Karpas-422 (cell line): ENCODE measurements at regions not wholly inside any gene's neighbourhood (a gene's known extent, or its start where the extent isn't known, plus 50 kb on each side); places are given as distances from the start of the nearest gene placed in this dataset.

Source experiments
- DNase-seq: peaks from one replicate; pipeline ENCODE4 v3.0.0-alpha.2; 2015
- H2AFZ ChIP-seq: fragments of 200-600 bp; sonication (generic); 2 replicates; pipeline ENCODE4 v1.6.1; 2014; ENCODE audit warnings: antibody characterized with exemption, low read length, mixed read lengths
- H3K27ac ChIP-seq: fragments of 200-600 bp; sonication (generic); 2 replicates; pipeline ENCODE4 v1.5.1; 2014; ENCODE audit warnings: mild to moderate bottlenecking, low read length, moderate library complexity
- H3K27me3 ChIP-seq: fragments of 200-600 bp; sonication (generic); 2 replicates; pipeline ENCODE4 v1.6.1; 2014; ENCODE audit warnings: low read length, mixed read lengths
- H3K36me3 ChIP-seq: fragments of 200-600 bp; sonication (generic); 2 replicates; pipeline ENCODE4 v1.6.1; 2014; ENCODE audit warnings: low read length, mixed read lengths; ENCODE audit not compliant: insufficient read depth
- H3K4me1 ChIP-seq: fragments of 200-600 bp; sonication (generic); 2 replicates; pipeline ENCODE4 v1.6.1; 2014; ENCODE audit warnings: mild to moderate bottlenecking, low read length, mixed read lengths
- H3K4me2 ChIP-seq: fragments of 200-600 bp; sonication (generic); 2 replicates; pipeline ENCODE4 v1.6.1; 2014; ENCODE audit warnings: low read length, low read depth, mild to moderate bottlenecking; ENCODE audit not compliant: poor library complexity, severe bottlenecking
- H3K4me3 ChIP-seq: fragments of 200-600 bp; sonication (generic); 2 replicates; pipeline ENCODE4 v1.5.1; 2014; ENCODE audit warnings: mild to moderate bottlenecking, antibody characterized with exemption, low read length, mixed read lengths
- H3K79me2 ChIP-seq: fragments of 200-600 bp; sonication (generic); 2 replicates; pipeline ENCODE4 v1.6.1; 2014; ENCODE audit warnings: mild to moderate bottlenecking, low read length, mixed read lengths
- H3K9ac ChIP-seq: fragments of 200-600 bp; sonication (generic); 2 replicates; pipeline ENCODE4 v1.6.0; 2014; ENCODE audit warnings: low read length
- H3K9me2 ChIP-seq: fragments of 200-600 bp; sonication (generic), shearing (Covaris generic); replicated peaks from 2 replicates; pipeline ENCODE4 v1.6.0; 2014; ENCODE audit warnings: mild to moderate bottlenecking, low read length, moderate library complexity; ENCODE audit not compliant: insufficient read depth
- H3K9me3 ChIP-seq: fragments of 300-700, 200-600 bp; sonication (generic); 2 replicates; pipeline ENCODE4 v1.6.1; 2014; ENCODE audit warnings: low read length, mixed read lengths
- H4K20me1 ChIP-seq: fragments of 200-600 bp; sonication (generic); 2 replicates; pipeline ENCODE4 v1.6.1; 2014; ENCODE audit warnings: mild to moderate bottlenecking, antibody characterized with exemption, low read length, low read depth; ENCODE audit not compliant: insufficient read depth

DNA sequence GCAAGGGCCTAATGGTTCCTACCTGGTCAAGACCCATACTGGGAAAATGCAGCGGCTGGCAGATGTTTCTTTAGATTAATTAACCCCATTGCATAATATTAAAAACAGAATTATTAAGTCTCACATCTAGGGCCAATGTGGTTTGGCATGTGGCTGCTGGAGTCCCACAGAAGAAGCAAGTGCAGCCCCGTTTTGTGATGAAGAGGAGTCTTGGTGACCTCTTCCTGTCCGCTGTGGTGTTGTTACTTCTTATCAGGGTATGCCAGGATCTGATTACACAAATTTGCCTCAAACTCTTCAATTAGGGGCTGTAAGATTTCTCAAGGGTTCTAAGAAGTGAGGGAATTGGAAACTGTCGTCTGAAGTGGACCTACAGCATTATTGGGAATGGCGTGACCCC, 240.3 kb downstream of the SEC23IP start:
- Histone ChIP-seq H2AFZ (no peak overlapping the region), H3K79me2 (no peaks in the 10 kb centered on the region), H3K9me2 (no peaks in the 10 kb centered on the region), H4K20me1 (no peaks in the 10 kb centered on the region), H3K27me3 (no peaks in the 10 kb centered on the region), H3K9me3 (no peaks in the 10 kb centered on the region), H3K27ac (no peak overlapping the region), H3K4me1 (peaks cover 23% of the 10 kb centered on the region), H3K9ac (no peak overlapping the region), H3K4me3 (no peak overlapping the region), H3K36me3 (no peaks in the 10 kb centered on the region), H3K4me2 (no peak overlapping the region)
- DNase-seq, result no peak

DNA sequence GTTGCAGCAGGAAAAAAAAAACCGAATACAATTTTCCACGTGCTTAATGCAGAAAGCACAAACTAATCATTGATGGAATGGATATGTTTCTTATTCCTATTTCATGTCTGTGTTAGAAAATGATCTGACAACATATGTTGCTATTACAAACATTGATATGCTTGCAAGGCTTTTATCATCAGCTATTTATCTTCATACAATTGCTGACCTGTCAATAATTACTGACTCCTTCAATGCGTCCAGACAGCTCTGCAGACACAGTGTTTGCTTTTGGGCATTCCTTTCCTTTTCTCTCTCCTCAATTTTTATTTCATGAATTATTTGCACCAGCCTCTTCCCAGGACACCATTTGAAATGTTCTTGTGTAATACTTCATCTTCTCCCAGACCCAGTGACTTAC, 246.2 kb downstream of the SEC23IP start:
- Histone ChIP-seq H4K20me1 (no peaks in the 10 kb centered on the region), H3K79me2 (no peaks in the 10 kb centered on the region), H3K9me3 (no peaks in the 10 kb centered on the region), H3K36me3 (no peaks in the 10 kb centered on the region), H3K4me3 (no peak overlapping the region), H3K27me3 (no peaks in the 10 kb centered on the region), H3K27ac (no peak overlapping the region), H3K9me2 (no peaks in the 10 kb centered on the region), H2AFZ (no peak overlapping the region), H3K9ac (no peak overlapping the region), H3K4me2 (no peak overlapping the region), H3K4me1 (peaks cover 23% of the 10 kb centered on the region)
- DNase-seq, result no peak

DNA sequence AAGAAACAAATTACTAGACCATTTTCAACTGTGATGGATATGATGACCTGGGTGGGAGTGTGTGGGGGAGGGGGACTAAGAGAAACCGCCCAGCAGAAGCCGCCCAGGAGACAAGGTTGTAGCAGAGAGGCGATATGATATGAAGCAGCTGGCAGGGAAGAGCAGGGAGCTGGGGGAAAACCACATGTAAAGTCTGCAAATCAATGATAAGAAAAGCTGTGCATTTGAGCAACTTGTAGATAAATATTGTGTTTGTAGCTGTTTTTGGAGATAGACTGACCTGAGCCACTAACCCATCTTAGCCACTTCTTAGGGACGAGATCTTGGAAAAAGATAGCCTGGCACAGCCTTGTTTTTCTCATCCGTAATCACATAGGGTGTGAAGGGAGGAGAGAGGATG, 252.6 kb downstream of the SEC23IP start:
- no peaks in the 10 kb centered on the region for H3K36me3 ChIP-seq
- H3K4me1 ChIP-seq, result peaks cover 9% of the 10 kb centered on the region
- H3K4me2 ChIP-seq, result no peak overlapping the region
- H3K27me3 ChIP-seq, result no peaks in the 10 kb centered on the region
- H3K4me3 ChIP-seq, result no peak overlapping the region
- H2AFZ ChIP-seq, result no peak overlapping the region
- no peaks in the 10 kb centered on the region for H3K9me2 ChIP-seq
- no peak overlapping the region for H3K9ac ChIP-seq
- H3K27ac ChIP-seq, result no peak overlapping the region
- DNase-seq, result no peak
- no peaks in the 10 kb centered on the region for H4K20me1 ChIP-seq
- H3K79me2 ChIP-seq, result no peaks in the 10 kb centered on the region
- H3K9me3 ChIP-seq, result no peaks in the 10 kb centered on the region

DNA sequence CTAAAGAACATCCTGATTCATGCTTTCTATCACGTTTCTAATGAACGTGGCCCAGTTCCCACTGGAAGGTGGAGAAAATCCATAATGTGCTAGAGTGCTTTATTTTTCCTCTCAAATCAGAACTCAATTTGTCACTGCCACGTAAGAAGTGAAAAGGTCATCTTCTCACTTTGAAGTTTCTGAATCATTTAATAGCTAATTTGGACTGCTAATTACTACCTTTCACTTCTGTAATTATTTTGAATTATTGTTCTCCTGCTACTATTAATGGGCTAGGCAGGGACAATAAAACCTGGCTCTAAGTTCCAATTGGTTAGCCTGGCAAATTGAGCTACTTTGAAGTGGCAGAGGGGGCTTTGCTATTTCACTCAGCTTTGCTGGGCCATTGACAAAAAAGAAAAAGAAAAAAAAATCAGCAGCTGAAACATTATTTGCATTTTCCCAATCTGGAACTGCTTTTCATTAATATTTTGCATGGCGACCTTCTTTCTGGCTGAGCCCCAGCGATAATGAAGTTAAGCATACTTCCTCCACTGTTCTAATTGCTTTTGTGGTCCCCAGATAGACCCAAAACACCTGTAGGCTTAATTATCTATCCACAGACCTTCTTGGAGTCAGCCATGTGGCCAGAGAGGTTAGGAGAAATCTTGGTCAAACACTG, 264.2 kb downstream of the SEC23IP start:
- peak overlapping the region; percentile 47 for H3K9ac ChIP-seq

DNA sequence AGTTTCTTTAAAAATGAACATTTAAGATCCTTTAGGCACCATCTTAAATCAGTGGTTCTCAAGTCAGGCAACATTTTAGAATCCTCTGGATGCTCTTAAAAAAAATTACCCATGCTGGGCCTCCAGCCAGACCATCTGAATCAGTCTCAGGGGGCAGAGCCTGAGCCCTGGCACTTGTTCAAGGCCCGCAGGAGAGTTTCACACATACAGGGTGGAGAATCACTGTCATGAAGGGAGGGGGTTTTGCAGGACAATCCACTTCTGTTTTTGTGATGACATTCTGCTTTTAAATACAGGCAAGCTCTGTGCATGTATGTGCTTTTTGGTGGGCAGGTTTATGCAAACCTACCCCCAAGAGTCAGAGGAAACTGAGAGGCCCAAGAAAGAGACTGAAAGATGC, 268.6 kb downstream of the SEC23IP start:
- no peaks in the 10 kb centered on the region for H3K9me2 ChIP-seq
- H3K4me2 ChIP-seq, result peak overlapping the region; percentile 82
- peaks cover 30% of the 10 kb centered on the region for H3K36me3 ChIP-seq
- peak overlapping the region; percentile 93 for H3K4me3 ChIP-seq
- peaks cover 5% of the 10 kb centered on the region for H3K9me3 ChIP-seq
- peak; percentile 96 for DNase-seq
- peaks cover 82% of the 10 kb centered on the region for H3K4me1 ChIP-seq
- H3K79me2 ChIP-seq, result peaks cover 40% of the 10 kb centered on the region
- H3K9ac ChIP-seq, result peak overlapping the region; percentile 79
- H2AFZ ChIP-seq, result no peak overlapping the region
- H3K27ac ChIP-seq, result peak overlapping the region; percentile 99
- H3K27me3 ChIP-seq, result no peaks in the 10 kb centered on the region
- H4K20me1 ChIP-seq, result peaks cover 14% of the 10 kb centered on the region; the same call in 1 of the 2 replicates

More for the DNA sequence above, 264.2 kb downstream of the SEC23IP start:
- H3K36me3 ChIP-seq, result no peaks in the 10 kb centered on the region
- H3K79me2 ChIP-seq, result no peaks in the 10 kb centered on the region
- H3K4me3 ChIP-seq, result peak overlapping the region; percentile 45
- peak overlapping the region; percentile 70 for H3K4me2 ChIP-seq
- peaks cover 5% of the 10 kb centered on the region for H3K9me3 ChIP-seq
- no peaks in the 10 kb centered on the region for H3K27me3 ChIP-seq
- peaks cover 61% of the 10 kb centered on the region for H3K4me1 ChIP-seq
- peak; percentile 94 for DNase-seq
- no peaks in the 10 kb centered on the region for H3K9me2 ChIP-seq
- H4K20me1 ChIP-seq, result no peaks in the 10 kb centered on the region
- peak overlapping the region; percentile 99 for H3K27ac ChIP-seq
- no peak overlapping the region for H2AFZ ChIP-seq

DNA sequence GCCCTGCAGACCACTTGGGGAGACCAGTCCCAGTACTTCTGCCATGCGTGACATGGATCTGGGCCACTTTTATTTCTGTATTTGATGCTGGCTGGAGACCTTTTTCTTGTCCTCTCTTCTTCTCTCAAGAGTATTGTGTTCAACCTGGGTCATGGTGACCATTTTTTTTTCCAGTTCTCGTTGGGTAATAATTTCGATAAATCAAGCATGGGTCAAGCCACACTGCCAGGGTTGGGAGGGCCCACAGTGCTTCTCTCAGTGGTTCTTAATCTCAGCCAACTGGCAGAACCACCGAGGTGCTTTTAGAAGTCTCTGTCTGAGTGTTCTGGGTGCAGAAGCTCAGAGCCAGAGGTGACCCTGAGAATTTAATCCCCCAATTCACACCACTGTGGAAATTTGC, 269.9 kb downstream of the SEC23IP start:
- Histone ChIP-seq H3K27ac (peak overlapping the region; percentile 99), H2AFZ (no peak overlapping the region), H3K9me3 (peaks cover 5% of the 10 kb centered on the region), H3K27me3 (no peaks in the 10 kb centered on the region), H3K79me2 (peaks cover 52% of the 10 kb centered on the region), H4K20me1 (peaks cover 16% of the 10 kb centered on the region; the same call in 1 of the 2 replicates), H3K4me2 (peak overlapping the region; percentile 82), H3K9me2 (no peaks in the 10 kb centered on the region), H3K4me1 (peaks cover 80% of the 10 kb centered on the region), H3K4me3 (peak overlapping the region; percentile 93), H3K9ac (peak overlapping the region; percentile 86), H3K36me3 (peaks cover 40% of the 10 kb centered on the region)
- peak; percentile 63 for DNase-seq

GRCh38 chr10:120172356-120172755, 279.8 kb downstream of the SEC23IP start:
- Histone ChIP-seq H3K4me1 (peaks cover 54% of the 10 kb centered on the region), H3K27ac (peak overlapping the region; percentile 27; the same call in 1 of the 2 replicates), H3K9me2 (no peaks in the 10 kb centered on the region), H3K4me2 (no peak overlapping the region), H3K27me3 (no peaks in the 10 kb centered on the region), H3K79me2 (peaks cover 97% of the 10 kb centered on the region), H3K9me3 (no peaks in the 10 kb centered on the region), H3K9ac (no peak overlapping the region), H4K20me1 (peaks cover 42% of the 10 kb centered on the region), H3K4me3 (no peak overlapping the region), H3K36me3 (peaks cover 87% of the 10 kb centered on the region), H2AFZ (no peak overlapping the region)
- no peak for DNase-seq

GRCh38 chr10:120174491-120174890, 282.0 kb downstream of the SEC23IP start:
- Histone ChIP-seq H3K9me3 (no peaks in the 10 kb centered on the region), H3K79me2 (peaks cover 97% of the 10 kb centered on the region), H3K36me3 (peaks cover 91% of the 10 kb centered on the region), H2AFZ (no peak overlapping the region), H3K4me2 (no peak overlapping the region), H3K4me3 (no peak overlapping the region), H3K27me3 (no peaks in the 10 kb centered on the region), H3K4me1 (peaks cover 39% of the 10 kb centered on the region), H3K27ac (0 out of 2 replicates have a peak overlapping the region, but pooled peaks have one; percentile 23), H3K9ac (no peak overlapping the region), H4K20me1 (peaks cover 36% of the 10 kb centered on the region), H3K9me2 (no peaks in the 10 kb centered on the region)
- no peak for DNase-seq
